ENCODE measurements at regions not wholly inside any gene's neighbourhood (a gene's known extent, or its start where the extent isn't known, plus 50 kb on each side); places are given as distances from the start of the nearest gene placed in this dataset.

DNA sequence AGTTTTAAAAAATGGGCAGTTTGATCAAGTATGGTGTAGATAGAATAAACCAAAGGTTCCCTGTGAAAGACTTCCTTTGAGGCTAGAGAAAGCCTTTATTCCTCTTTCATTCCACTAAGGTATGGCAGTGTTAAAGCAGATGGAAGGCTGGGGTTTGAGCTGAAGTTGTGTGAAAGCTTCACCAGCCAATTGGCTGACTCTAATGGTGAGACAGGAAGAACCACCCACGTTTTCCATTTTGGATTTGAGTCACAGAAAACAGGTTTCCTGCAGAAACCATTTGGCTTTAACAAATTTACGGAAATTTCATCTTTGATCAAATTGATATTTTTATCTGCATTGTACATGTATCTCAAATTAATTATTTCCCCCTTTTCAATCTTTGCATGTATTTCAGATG, 455.0 kb downstream of the PCNX1 start:
- Histone ChIP-seq H4K8ac (ENCODE audit: low read depth in 2 of 2, low read length in 2 of 2) (0 out of 4 replicates have a peak overlapping the region, but pooled peaks of 1 of the 2 experiments have one; percentile 9), H4K5ac (ENCODE audit: low read depth, low read length) (peak overlapping the region; percentile 36; the same call in 1 of the 2 replicates), H2BK5ac (ENCODE audit: low read depth, low read length, poor library complexity, severe bottlenecking) (no peak overlapping the region), H3K4me1 (ENCODE audit: control insufficient read depth, insufficient read depth, low read length) (peaks cover 25% of the 10 kb centered on the region), H3K27me3 (ENCODE audit: control insufficient read depth, insufficient read depth, low read length) (no peaks in the 10 kb centered on the region), H3K9me3 (ENCODE audit: control insufficient read depth, insufficient read depth, low read length) (no peaks in the 10 kb centered on the region), H3K9me1 (ENCODE audit: insufficient read depth, low read length) (peaks cover 11% of the 10 kb centered on the region), H2AK5ac (ENCODE audit: low read depth, low read length) (peak overlapping the region; percentile 2; the same call in 1 of the 2 replicates), H2AK9ac (replicated peaks; ENCODE audit: low read depth, low read length, poor library complexity) (no peak overlapping the region), H3K9ac (ENCODE audit: low read depth, low read length) (no peak overlapping the region), H2BK15ac (ENCODE audit: low read depth, low read length) (peak overlapping the region; percentile 42; the same call in 1 of the 3 replicates), H3K14ac (replicated peaks; ENCODE audit: low read depth, low read length) (no peak overlapping the region), H3K56ac (ENCODE audit: extremely low read depth, insufficient read depth, low read length) (no peak overlapping the region), H2BK20ac (ENCODE audit: low read depth, low read length) (peak overlapping the region; percentile 21; the same call in 1 of the 2 replicates), H3K4ac (ENCODE audit: low read depth, low read length) (no peak overlapping the region), H2AFZ (replicated peaks; ENCODE audit: low read length, poor library complexity) (no peak overlapping the region), H4K20me1 (ENCODE audit: insufficient read depth, low read length) (no peaks in the 10 kb centered on the region; the same call in 1 of the 2 replicates), H3K23ac (ENCODE audit: low read depth, low read length) (peak overlapping the region; percentile 29; the same call in 1 of the 2 replicates), H2BK120ac (ENCODE audit: low read depth, low read length) (no peak overlapping the region), H3K36me3 (ENCODE audit: control insufficient read depth, insufficient read depth, low read length) (no peaks in the 10 kb centered on the region), H3K4me2 (ENCODE audit: low read depth, low read length) (no peak overlapping the region), H3K79me1 (ENCODE audit: low read depth in 1 of 2, low read length in 2 of 2) (peaks cover 31 to 70% of the 10 kb centered on the region in 2 experiments), H4K91ac (ENCODE audit: insufficient read depth, low read depth, low read length) (no peak overlapping the region), H3K4me3 (ENCODE audit: insufficient read depth, low read depth, low read length) (no peak overlapping the region), H3K27ac (ENCODE audit: insufficient read depth, low read length) (no peak overlapping the region), H3K18ac (ENCODE audit: low read depth, low read length) (peak overlapping the region; percentile 18; the same call in 1 of the 2 replicates)
- dilution Hi-C loops (cut with HindIII; ENCODE audit: low sequenced_read_pairs, unreplicated experiment) (no loop called here), intact Hi-C loops (cut with micrococcal nuclease) (no loop called here), in situ Hi-C loops (cut with MboI; ENCODE audit: low sequenced_read_pairs) (no loop called here)
- no CpG with 5 or more reads among the region's 2 CpGs for WGBS, 2 experiments (ENCODE audit: extremely low coverage in 2 of 2, insufficient read length in 1 of 2)
- CTCF ChIA-PET: no interaction called here
- ATAC-seq (ENCODE audit: low read depth): no peak
- TF ChIP-seq NFE2L2 (IDR thresholded peaks at IDR 0.05; ENCODE audit: low read depth, low read length): no peak
- BruUV-seq (replicated peaks): no TSS peak
- DNase-seq: no peak
- POLR2A ChIA-PET (ENCODE audit: unreplicated experiment): no interaction called here
